ENCODE measurements at regions not wholly inside any gene's neighbourhood (a gene's known extent, or its start where the extent isn't known, plus 50 kb on each side); places are given as distances from the start of the nearest gene placed in this dataset.
"Not testable (repeated sequence)": the region's sequence is repeated elsewhere in the genome, so short reads cannot be mapped to it uniquely, and the experiment has no call there.

DNA sequence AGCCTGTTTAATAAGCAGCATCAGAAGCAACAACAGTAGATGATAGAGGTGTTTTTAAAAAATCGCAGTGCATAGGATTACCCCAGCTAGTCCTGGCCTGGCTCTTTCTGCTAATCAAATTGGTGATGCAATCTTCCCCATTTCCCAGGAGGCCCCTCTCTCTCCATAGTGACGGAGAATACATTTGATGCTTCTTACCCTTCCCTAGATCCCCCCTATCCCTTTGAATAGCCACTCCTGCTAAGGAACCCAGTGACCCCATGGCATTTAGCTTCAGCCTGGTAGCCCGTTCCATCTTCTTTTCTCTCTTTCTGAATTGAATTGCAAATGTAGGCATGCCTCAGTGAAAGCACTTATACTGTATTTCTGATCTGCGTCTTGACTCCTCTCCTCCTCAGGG, 223.6 kb upstream of the GAP43 start:
- FAIRE-seq (no peak), DNase-seq (ENCODE audit: insufficient read length, low spot score) (no peak)
- TF ChIP-seq, protein P1, sequence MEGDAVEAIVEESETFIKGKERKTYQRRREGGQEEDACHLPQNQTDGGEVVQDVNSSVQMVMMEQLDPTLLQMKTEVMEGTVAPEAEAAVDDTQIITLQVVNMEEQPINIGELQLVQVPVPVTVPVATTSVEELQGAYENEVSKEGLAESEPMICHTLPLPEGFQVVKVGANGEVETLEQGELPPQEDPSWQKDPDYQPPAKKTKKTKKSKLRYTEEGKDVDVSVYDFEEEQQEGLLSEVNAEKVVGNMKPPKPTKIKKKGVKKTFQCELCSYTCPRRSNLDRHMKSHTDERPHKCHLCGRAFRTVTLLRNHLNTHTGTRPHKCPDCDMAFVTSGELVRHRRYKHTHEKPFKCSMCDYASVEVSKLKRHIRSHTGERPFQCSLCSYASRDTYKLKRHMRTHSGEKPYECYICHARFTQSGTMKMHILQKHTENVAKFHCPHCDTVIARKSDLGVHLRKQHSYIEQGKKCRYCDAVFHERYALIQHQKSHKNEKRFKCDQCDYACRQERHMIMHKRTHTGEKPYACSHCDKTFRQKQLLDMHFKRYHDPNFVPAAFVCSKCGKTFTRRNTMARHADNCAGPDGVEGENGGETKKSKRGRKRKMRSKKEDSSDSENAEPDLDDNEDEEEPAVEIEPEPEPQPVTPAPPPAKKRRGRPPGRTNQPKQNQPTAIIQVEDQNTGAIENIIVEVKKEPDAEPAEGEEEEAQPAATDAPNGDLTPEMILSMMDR (IDR thresholded peaks at IDR 0.05; ENCODE audit: insufficient read depth, missing control alignments): no peak

DNA sequence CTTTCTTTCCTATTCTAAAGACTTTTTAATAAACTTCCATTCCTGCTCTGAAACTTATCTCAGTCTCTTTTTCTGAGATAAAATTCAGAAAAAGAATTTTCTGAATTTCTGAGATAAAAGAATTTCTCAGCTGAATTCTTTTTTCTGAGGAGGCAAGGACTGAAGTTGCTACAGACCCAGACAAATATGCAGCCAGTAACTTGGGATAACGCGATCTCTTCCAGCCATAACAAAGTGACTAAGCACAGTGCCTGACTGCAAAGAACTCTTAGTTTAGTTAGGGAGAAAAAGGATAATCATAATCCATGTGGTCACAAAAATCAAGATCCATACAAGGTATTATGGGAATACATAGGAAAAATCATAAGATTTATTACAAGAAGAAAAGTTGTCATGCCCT, 222.0 kb upstream of the GAP43 start:
- DNase-seq (ENCODE audit: insufficient read length, low spot score) (no peak), FAIRE-seq (peak; percentile 78)
- TF ChIP-seq, protein P1 (IDR thresholded peaks at IDR 0.05; ENCODE audit: insufficient read depth, missing control alignments): no peak

DNA sequence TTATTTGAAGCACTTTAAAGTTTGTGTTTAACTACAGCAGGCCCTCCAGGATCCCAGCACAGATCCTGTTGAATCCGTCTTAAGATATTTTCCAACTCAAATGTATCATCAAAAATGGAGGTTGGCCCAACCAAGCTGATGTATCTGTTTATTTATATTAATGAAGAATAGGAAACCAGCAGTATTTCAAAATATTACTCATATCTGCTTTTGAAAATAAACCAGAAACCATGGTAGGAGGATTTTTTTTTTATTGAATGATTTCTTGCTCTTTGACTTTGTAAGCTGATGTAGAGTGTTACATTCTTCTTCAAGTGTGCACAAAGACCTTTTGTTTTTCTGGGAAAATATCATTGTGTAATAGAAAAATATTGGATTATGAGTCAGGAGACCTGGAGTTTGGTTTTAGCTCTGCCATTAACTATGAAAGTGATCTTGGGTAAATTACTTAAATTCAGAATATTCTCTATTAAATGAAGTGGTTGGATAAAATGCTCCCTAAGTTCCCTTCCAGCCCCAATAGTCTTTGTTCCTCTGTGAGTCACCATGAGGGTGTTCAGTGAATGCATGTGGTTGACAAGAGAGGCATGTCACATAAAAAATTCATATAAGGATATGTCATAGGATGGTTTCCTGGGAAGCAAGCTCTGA, 221.3 kb upstream of the GAP43 start:
- TF ChIP-seq, protein P1 (IDR thresholded peaks at IDR 0.05; ENCODE audit: insufficient read depth, missing control alignments): no peak
- FAIRE-seq: no peak
- DNase-seq (ENCODE audit: insufficient read length, low spot score): no peak

DNA sequence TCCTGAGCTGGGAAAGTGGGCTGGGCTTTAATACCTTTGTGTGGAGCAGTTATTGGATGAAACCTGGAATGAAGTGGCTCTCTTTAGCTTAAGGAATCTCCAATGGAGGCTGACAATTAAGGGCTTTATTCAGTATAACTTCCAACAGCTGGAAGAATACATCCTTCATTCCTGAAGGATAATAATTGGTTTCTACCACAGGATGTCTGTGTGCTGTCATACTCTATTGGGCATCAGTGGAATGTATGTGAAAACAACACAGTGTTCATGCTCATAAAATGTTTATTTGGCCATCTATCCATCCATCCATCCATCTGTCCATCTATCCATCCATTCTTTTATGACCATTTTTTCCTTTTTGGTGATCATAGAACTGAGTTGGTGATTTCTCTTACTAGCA, 220.7 kb upstream of the GAP43 start:
- DNase-seq (ENCODE audit: insufficient read length, low spot score) (no peak), FAIRE-seq (no peak)
- TF ChIP-seq, protein P1 (IDR thresholded peaks at IDR 0.05; ENCODE audit: insufficient read depth, missing control alignments): no peak

DNA sequence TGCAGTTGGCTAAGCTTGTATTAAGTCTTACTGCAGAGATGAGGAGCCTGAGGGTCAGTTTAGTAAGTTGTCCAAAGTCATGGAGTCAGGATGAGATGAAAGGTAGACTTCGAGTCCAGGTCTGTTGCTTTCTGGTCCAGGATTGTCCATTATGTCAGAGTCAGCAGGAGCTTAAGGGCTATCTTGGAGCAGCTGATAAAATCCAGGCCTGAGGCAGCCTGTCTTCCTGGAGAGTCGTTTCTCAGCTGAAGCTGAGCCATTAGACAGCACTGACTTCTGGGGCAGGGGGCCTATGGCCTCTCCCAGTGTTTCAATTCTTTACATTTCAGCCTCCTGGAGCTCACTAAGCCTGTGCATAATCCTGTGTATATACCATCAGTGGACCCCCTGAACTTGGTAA, 219.5 kb upstream of the GAP43 start:
- no peak for DNase-seq (ENCODE audit: insufficient read length, low spot score)
- TF ChIP-seq, protein P1 (IDR thresholded peaks at IDR 0.05; ENCODE audit: insufficient read depth, missing control alignments): no peak
- FAIRE-seq: no peak

DNA sequence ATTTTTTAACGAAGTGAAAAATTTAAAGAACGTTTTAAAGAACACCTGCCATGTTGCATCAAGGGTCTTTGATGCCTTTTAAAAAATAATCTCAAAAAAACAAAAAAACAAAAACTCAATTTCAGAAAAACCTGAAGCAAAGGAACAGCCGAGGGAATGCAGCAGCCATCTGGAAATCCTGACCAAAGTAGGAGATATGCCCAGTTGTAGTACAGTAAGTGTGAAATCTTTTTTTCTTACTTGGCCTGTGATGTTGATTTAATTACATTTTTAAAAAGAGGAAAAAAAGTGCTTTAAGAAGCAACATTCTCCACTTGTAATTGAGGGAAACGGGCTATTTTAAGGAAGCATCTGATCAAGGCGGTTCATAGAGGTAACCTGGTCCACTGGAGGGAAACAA, 213.7 kb upstream of the GAP43 start:
- TF ChIP-seq, protein P1 (IDR thresholded peaks at IDR 0.05; ENCODE audit: insufficient read depth, missing control alignments): no peak
- FAIRE-seq: no peak
- no peak for DNase-seq (ENCODE audit: insufficient read length, low spot score)

DNA sequence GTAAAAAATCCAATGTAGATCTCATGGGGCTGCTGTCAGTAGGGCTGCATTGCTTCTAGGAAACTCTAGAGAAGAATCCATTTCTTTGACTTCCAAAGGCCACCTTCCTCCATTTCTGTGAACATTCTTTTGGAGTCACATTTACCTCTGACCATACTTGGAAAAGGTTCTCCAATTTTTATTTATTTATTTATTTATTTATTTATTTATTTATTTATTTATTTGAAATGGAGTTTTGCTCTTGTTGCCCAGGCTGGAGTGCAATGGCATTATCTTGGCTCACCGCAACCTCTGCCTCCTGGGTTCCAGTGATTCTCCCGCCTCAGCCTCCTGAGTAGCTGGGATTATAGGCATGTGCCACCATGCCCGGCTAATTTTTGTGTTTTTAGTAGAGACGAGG, 208.7 kb upstream of the GAP43 start:
- FAIRE-seq; DNase-seq (ENCODE audit: insufficient read length, low spot score): not testable (repeated sequence)

Measured in D721Med (cell line).